ENCODE measurements at regions not wholly inside any gene's neighbourhood (a gene's known extent, or its start where the extent isn't known, plus 50 kb on each side); places are given as distances from the start of the nearest gene placed in this dataset.

- intact Hi-C loops (cut with micrococcal nuclease; ENCODE audit: unreplicated experiment) (no loop called here), in situ Hi-C loops (cut with HindIII; ENCODE audit: extremely low pct_ligation_motif_present, low pct_unique_long_range_greater_than_20kb) (no loop called here)
- H3K27me3 ChIP-seq (ENCODE audit: control insufficient read depth in 1 of 2, insufficient read depth in 2 of 2, low read length in 2 of 2), result peaks cover 0 to 3% of the 10 kb centered on the region in 2 experiments; a peak in 1 of 5 replicates
- BruUV-seq (replicated peaks), result no TSS peak
- no peak overlapping the region for H3K4me2 ChIP-seq (ENCODE audit: low read depth, low read length)
- no peaks in the 10 kb centered on the region for H3K79me2 ChIP-seq (ENCODE audit: insufficient read depth, low read length)
- H3K9me3 ChIP-seq (ENCODE audit: low read length), result no peaks in the 10 kb centered on the region
- ChIA-PET POLR2A (no interaction called here), CTCF (ENCODE audit: low intra/inter-chr PET ratio, low total read pairs) (no interaction called here)
- no peaks in the 10 kb centered on the region for H4K20me1 ChIP-seq (ENCODE audit: insufficient read depth, low read length)
- 56% methylated on average over 5 of the region's 5 CpGs for WGBS (ENCODE audit: low lambda C conversion rate)
- no peak overlapping the region for H3K27ac ChIP-seq (ENCODE audit: extremely low read length, insufficient read depth, low read length)
- ATAC-seq (no peak), DNase-seq (ENCODE audit: low spot score) (no peak), FAIRE-seq (no peak)
- no peak overlapping the region for H3K9ac ChIP-seq (ENCODE audit: insufficient read depth, low read depth, low read length)
- H3K4me3 ChIP-seq (replicated peaks in 1 of 3; ENCODE audit: insufficient read depth in 1 of 3, low read depth in 2 of 3, low read length in 3 of 3), result no peak overlapping the region
- no peak overlapping the region for H2AFZ ChIP-seq (ENCODE audit: low read length)
- no peaks in the 10 kb centered on the region for H3K4me1 ChIP-seq (ENCODE audit: insufficient read depth, low read length)
- H3K36me3 ChIP-seq (replicated peaks in 1 of 2; ENCODE audit: control insufficient read depth in 1 of 2, insufficient read depth in 2 of 2, low read length in 2 of 2), result no peaks in the 10 kb centered on the region
- TF ChIP-seq ZNF776 (CRISPR knock-in tag; IDR thresholded peaks at IDR 0.05) (no peak), ZNF280B (CRISPR knock-in tag; IDR thresholded peaks at IDR 0.05; ENCODE audit: borderline replicate concordance) (no peak), KDM5B (CRISPR knock-in tag; IDR thresholded peaks at IDR 0.05; ENCODE audit: borderline replicate concordance) (no peak), ZNF567 (CRISPR knock-in tag; IDR thresholded peaks at IDR 0.05; ENCODE audit: borderline replicate concordance) (no peak), GPN1 (CRISPR knock-in tag; IDR thresholded peaks at IDR 0.05; ENCODE audit: borderline replicate concordance) (no peak), ZSCAN5A (CRISPR knock-in tag; IDR thresholded peaks at IDR 0.05; ENCODE audit: borderline replicate concordance) (no peak), POLR2A (IDR thresholded peaks at IDR 0.05; ENCODE audit: insufficient read depth in 1 of 2, low read depth in 2 of 2, low read length in 2 of 2) (no peak), ZNF280D (CRISPR knock-in tag; IDR thresholded peaks at IDR 0.05) (no peak), ZNF253 (CRISPR knock-in tag; IDR thresholded peaks at IDR 0.05; ENCODE audit: borderline replicate concordance) (no peak), MIER2 (CRISPR knock-in tag; IDR thresholded peaks at IDR 0.05) (no peak), CREM (IDR thresholded peaks at IDR 0.05) (no peak), CREM (CRISPR knock-in tag; IDR thresholded peaks at IDR 0.05) (no peak), ZFP37 (CRISPR knock-in tag; IDR thresholded peaks at IDR 0.05; ENCODE audit: borderline replicate concordance) (no peak), ARID4A (CRISPR knock-in tag; IDR thresholded peaks at IDR 0.05; ENCODE audit: borderline replicate concordance) (no peak), TBX3 (IDR thresholded peaks at IDR 0.05; ENCODE audit: borderline replicate concordance) (no peak), ZNF326 (CRISPR knock-in tag; IDR thresholded peaks at IDR 0.05; ENCODE audit: borderline replicate concordance) (no peak)
Measured at GRCh38 chr2:173692068-173692467, 273.1 kb downstream of the SP3 start.

Measured in HepG2 (cell line).